Ascending aorta (tissue), 2 donors: ENCODE measurements at regions not wholly inside any gene's neighbourhood (a gene's known extent, or its start where the extent isn't known, plus 50 kb on each side); places are given as distances from the start of the nearest gene placed in this dataset.
"Not testable (repeated sequence)": the region's sequence is repeated elsewhere in the genome, so short reads cannot be mapped to it uniquely, and the experiment has no call there.

Source experiments
- DNase-seq, 2 donors: peaks; one replicate each; pipeline ENCODE4 v3.0.0-alpha.2; 2019; ENCODE audit warnings: low spot score in 2 of 2
- H3K27ac ChIP-seq, 2 donors: fragments of 200-600 bp; sonication (generic); one replicate each; pipeline ENCODE4 v1.5.1; 2016 to 2017; ENCODE audit warnings: mild to moderate bottlenecking in 1 of 2
- H3K27me3 ChIP-seq: fragments of 200-600 bp; sonication (generic); one replicate; pipeline ENCODE4 v1.5.1; 2017
- H3K36me3 ChIP-seq, 2 donors: fragments of 200-600 bp; sonication (generic); one replicate each; pipeline ENCODE4 v1.5.1; 2016
- H3K4me1 ChIP-seq, 2 donors: fragments of 200-600 bp; sonication (generic); one replicate each; pipeline ENCODE4 v1.5.1; 2016 to 2017; ENCODE audit warnings: mild to moderate bottlenecking in 1 of 2
- H3K4me3 ChIP-seq, 2 donors: fragments of 200-600 bp; sonication (generic); one replicate each; pipeline ENCODE4 v1.5.1; 2016 to 2017; ENCODE audit warnings: mild to moderate bottlenecking in 1 of 2
- H3K9me3 ChIP-seq, 2 donors: fragments of 200-600 bp; sonication (generic); one replicate each; pipeline ENCODE4 v1.5.1; 2016
- intact Hi-C: fragments of 100-400 bp; cut with DNase I; formaldehyde crosslinking; loops from one replicate; pipeline ENCODE4 v1.15.1; 2023
- TF ChIP-seq, protein P1 (sequence below), 3 experiments: fragments of 200-600 bp in 2 of 3; fragments of 450-650 bp in 1 of 3; sonication (generic) in 2 of 3; IDR thresholded peaks; one replicate each; pipeline ENCODE4 v1.5.1; 2016 to 2019; ENCODE audit warnings: antibody characterized with exemption in 3 of 3, mild to moderate bottlenecking in 1 of 3, moderate library complexity in 1 of 3

DNA sequence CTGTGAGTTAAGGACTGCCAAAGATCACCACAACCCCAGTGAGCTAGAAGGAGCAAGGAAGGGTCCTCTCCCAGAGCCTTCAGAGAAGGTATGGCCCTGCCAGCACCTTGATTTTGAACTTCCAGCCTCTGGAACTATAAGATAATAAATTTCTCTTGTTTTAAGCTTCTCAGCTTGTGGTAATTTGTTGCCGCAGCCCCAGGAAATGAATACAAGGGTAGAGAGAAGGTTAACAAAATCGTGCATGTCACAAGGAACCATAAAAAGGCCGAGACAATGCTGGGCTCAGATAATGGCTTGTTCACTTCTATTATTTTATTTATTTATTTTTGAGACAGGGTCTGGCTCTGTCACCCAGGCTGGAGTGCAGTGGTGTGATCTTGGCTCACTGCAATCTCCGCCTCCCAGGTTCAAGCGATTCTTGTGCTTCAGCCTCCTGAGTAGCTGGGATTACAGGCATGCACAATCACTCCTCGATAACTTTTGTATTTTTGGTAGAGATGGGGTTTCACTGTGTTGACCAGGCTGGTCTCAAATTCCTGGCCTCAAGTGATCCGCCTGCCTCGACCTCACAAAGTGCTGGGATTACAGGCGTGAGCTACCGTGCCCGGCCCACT lies 71.5 kb downstream of the WSB1 start:
- peak overlapping the region in 1 of 2 donors; percentile 87 for H3K27ac ChIP-seq
- DNase-seq, H3K4me3 ChIP-seq, H3K36me3 ChIP-seq, intact Hi-C loops, H3K9me3 ChIP-seq, H3K27me3 ChIP-seq: not testable (repeated sequence)
- H3K4me1 ChIP-seq = peaks cover 0 to 18% of the 10 kb centered on the region in 2 donors

DNA sequence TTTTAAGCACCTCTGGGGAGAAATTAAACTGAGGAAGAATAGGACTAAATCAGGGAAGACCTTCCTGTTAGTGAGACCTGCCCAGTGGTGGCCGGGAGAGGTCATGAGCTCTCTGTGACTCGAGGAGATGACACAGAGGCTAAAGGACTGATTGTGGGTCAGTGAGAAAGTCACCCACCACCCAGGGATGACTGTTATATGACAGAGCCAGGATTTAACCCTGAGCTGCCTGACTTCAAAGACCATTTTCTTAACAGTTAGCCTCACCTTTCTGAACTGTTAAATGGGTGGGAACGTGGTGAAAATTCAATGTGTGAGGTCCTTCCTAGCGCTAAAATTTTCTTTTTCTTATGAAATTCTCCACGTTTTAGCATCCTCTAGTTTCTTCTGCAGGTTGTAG lies 72.5 kb downstream of the WSB1 start:
- peaks cover 0 to 18% of the 10 kb centered on the region in 2 donors for H3K4me1 ChIP-seq
- intact Hi-C loops = no loop called here
- H3K36me3 ChIP-seq = no peaks in the 10 kb centered on the region
- H3K27me3 ChIP-seq = no peaks in the 10 kb centered on the region
- H3K4me3 ChIP-seq = no peak overlapping the region
- no peak overlapping the region for H3K27ac ChIP-seq
- TF ChIP-seq, protein P1, sequence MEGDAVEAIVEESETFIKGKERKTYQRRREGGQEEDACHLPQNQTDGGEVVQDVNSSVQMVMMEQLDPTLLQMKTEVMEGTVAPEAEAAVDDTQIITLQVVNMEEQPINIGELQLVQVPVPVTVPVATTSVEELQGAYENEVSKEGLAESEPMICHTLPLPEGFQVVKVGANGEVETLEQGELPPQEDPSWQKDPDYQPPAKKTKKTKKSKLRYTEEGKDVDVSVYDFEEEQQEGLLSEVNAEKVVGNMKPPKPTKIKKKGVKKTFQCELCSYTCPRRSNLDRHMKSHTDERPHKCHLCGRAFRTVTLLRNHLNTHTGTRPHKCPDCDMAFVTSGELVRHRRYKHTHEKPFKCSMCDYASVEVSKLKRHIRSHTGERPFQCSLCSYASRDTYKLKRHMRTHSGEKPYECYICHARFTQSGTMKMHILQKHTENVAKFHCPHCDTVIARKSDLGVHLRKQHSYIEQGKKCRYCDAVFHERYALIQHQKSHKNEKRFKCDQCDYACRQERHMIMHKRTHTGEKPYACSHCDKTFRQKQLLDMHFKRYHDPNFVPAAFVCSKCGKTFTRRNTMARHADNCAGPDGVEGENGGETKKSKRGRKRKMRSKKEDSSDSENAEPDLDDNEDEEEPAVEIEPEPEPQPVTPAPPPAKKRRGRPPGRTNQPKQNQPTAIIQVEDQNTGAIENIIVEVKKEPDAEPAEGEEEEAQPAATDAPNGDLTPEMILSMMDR (IDR thresholded peaks at IDR 0.05) = no peak
- peak in 1 of 2 donors; percentile 11 for DNase-seq
- H3K9me3 ChIP-seq = peaks cover 0 to 8% of the 10 kb centered on the region in 2 donors

GRCh38 chr17:27367121-27367981 lies 73.4 kb downstream of the WSB1 start:
- Histone ChIP-seq H3K4me3 (no peak overlapping the region), H3K4me1 (peaks cover 0 to 18% of the 10 kb centered on the region in 2 donors), H3K36me3 (no peaks in the 10 kb centered on the region), H3K27ac (no peak overlapping the region), H3K27me3 (no peaks in the 10 kb centered on the region), H3K9me3 (peaks cover 0 to 8% of the 10 kb centered on the region in 2 donors)
- DNase-seq = peak in 1 of 2 donors; percentile 53
- TF ChIP-seq, protein P1 (IDR thresholded peaks at IDR 0.05) = no peak
- intact Hi-C loops = no loop called here

DNA sequence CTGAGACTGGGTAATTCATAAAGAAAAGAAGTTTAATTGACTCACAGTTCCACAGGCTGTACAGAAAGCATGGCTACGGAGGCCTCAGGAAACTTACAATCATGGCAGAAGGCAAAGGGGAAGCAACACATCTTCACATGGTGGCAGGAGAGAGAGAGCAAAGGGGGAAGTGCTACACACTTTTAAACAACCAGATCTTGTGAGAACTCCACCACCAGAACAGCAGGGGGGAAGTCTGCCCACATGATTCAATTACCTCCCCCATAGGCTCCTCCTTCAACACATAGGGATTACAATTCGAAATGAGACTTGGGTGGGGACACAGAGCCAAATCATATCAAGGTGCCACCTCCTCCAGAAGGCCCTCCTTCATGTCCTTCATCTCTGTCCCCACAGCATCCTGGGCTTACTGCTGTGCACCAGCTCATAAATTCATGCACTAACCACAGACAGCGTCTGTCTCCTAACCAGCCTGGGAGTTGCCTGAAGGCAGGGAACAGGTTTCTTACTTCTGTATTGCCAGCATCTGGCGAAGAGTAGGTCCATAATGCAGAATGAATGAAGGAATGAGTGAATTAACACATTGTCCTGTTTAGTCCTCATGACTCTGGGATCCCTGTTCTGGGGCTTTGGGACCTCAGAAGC lies 74.4 kb downstream of the WSB1 start:
- Histone ChIP-seq H3K4me3 (no peak overlapping the region), H3K36me3 (no peaks in the 10 kb centered on the region), H3K4me1 (peaks cover 0 to 15% of the 10 kb centered on the region in 2 donors), H3K27ac (no peak overlapping the region), H3K27me3 (no peaks in the 10 kb centered on the region), H3K9me3 (peaks cover 0 to 8% of the 10 kb centered on the region in 2 donors)
- intact Hi-C loops = no loop called here
- TF ChIP-seq, protein P1 (IDR thresholded peaks at IDR 0.05) = no peak
- no peak for DNase-seq

- intact Hi-C loops = no loop called here
- no peak for DNase-seq
- H3K9me3 ChIP-seq = peaks cover 0 to 8% of the 10 kb centered on the region in 2 donors
- no peaks in the 10 kb centered on the region for H3K27me3 ChIP-seq
- TF ChIP-seq, protein P1 (IDR thresholded peaks at IDR 0.05) = no peak
- H3K4me3 ChIP-seq = no peak overlapping the region
- no peaks in the 10 kb centered on the region for H3K36me3 ChIP-seq
- no peak overlapping the region for H3K27ac ChIP-seq
- H3K4me1 ChIP-seq = peaks cover 0 to 7% of the 10 kb centered on the region in 2 donors
These were observed 75.1 kb downstream of the WSB1 start for GRCh38 chr17:27368980-27369379.

DNA sequence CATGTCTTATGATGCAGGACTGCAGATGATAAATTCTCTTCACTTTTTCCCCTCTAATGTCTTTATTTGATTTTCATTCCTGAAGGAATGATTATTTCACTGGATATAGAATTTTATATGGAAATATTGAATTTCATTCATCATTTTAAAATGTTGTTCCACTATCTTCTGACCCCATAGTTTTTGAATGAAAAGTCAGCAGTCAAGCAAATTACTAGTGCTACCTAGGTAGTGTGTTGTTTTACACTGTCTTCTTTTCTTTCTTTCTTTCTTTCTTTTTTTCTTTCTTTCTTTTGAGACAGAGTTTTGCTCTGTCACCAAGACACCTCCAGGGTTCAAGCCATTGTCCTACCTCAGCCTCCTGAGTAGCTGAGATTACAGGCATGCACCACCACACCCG lies 76.9 kb downstream of the WSB1 start:
- intact Hi-C loops = no loop called here
- Histone ChIP-seq H3K4me3 (no peak overlapping the region), H3K9me3 (peaks cover 0 to 8% of the 10 kb centered on the region in 2 donors), H3K27me3 (no peaks in the 10 kb centered on the region), H3K36me3 (no peaks in the 10 kb centered on the region), H3K4me1 (no peaks in the 10 kb centered on the region), H3K27ac (no peak overlapping the region)
- no peak for DNase-seq
- TF ChIP-seq, protein P1 (IDR thresholded peaks at IDR 0.05) = no peak

GRCh38 chr17:27373695-27374094 lies 79.8 kb downstream of the WSB1 start:
- DNase-seq, intact Hi-C loops, H3K27ac ChIP-seq, H3K9me3 ChIP-seq, H3K4me3 ChIP-seq, H3K27me3 ChIP-seq, H3K36me3 ChIP-seq, H3K4me1 ChIP-seq: not testable (repeated sequence)
